ENCODE measurements at regions not wholly inside any gene's neighbourhood (a gene's known extent, or its start where the extent isn't known, plus 50 kb on each side); places are given as distances from the start of the nearest gene placed in this dataset.

DNA sequence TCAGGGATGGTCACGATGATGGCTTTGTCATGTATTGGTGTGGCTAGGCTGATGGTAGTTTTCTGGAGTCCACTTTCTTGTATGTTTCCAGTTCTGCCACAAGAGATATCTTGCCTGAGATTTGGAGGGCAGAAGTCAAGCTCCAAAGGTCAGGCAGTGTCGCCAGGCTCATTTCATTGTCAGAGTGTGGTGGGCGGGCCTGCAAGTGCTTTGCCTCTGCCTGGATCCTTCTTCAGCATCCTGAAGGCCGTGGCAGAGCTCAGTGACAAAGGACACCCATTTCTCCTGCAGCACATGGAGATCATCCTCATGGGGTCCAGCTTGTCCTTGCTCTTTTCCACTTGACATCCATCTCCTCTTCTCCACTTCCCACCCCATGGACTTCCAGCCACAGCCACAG is 139.7 kb downstream of the SMIM20 start:
- Histone ChIP-seq H2BK5ac (ENCODE audit: low read depth, low read length) (no peak overlapping the region), H3K23ac (ENCODE audit: insufficient read length) (no peak overlapping the region), H2AFZ (ENCODE audit: low read length) (no peak overlapping the region), H3K79me2 (ENCODE audit: control insufficient read depth in 1 of 2, insufficient read depth in 2 of 2, low read length in 2 of 2) (no peaks in the 10 kb centered on the region), H4K91ac (replicated peaks; ENCODE audit: insufficient read length, low read length) (no peak overlapping the region), H3K23me2 (ENCODE audit: low read depth, low read length) (no peaks in the 10 kb centered on the region), H2BK120ac (replicated peaks; ENCODE audit: low read depth, low read length) (no peak overlapping the region), H3K14ac (ENCODE audit: insufficient read length) (no peak overlapping the region), H3K4me1 (replicated peaks in 1 of 4; ENCODE audit: control insufficient read depth in 3 of 4, insufficient read depth in 4 of 4, low read length in 3 of 4) (no peaks in the 10 kb centered on the region), H3K27me3 (replicated peaks in 1 of 4; ENCODE audit: control insufficient read depth in 3 of 4, extremely low read depth in 1 of 4, insufficient read depth in 3 of 4, low read length in 3 of 4) (no peaks in the 10 kb centered on the region), H4K5ac (ENCODE audit: insufficient read length, low read depth, low read length) (no peak overlapping the region), H3K4ac (replicated peaks; ENCODE audit: insufficient read length, low read depth, low read length) (no peak overlapping the region), H3K9me3 (ENCODE audit: insufficient read depth in 2 of 2, low read depth in 1 of 2, low read length in 1 of 2) (no peaks in the 10 kb centered on the region), H3K18ac (ENCODE audit: extremely low read depth, low read length) (no peak overlapping the region), H2BK12ac (ENCODE audit: low read depth, low read length) (no peak overlapping the region), H3K27ac (ENCODE audit: low read depth, low read length) (no peak overlapping the region), H3K56ac (replicated peaks; ENCODE audit: insufficient read length, low read depth, low read length) (no peak overlapping the region), H3K9ac (replicated peaks in 1 of 4; ENCODE audit: extremely low read depth in 1 of 4, low read depth in 3 of 4, low read length in 3 of 4) (no peak overlapping the region), H3K4me2 (ENCODE audit: insufficient read depth in 1 of 2, low read depth in 2 of 2, low read length in 2 of 2) (no peak overlapping the region), H2BK15ac (ENCODE audit: low read length) (no peak overlapping the region), H3K36me3 (ENCODE audit: control insufficient read depth in 2 of 4, insufficient read depth in 4 of 4, low read length in 3 of 4) (no peaks in the 10 kb centered on the region), H2BK20ac (ENCODE audit: low read length) (no peak overlapping the region), H2AK5ac (ENCODE audit: low read depth, low read length) (no peak overlapping the region), H4K8ac (ENCODE audit: extremely low read depth, insufficient read depth, low read length) (no peak overlapping the region), H3K4me3 (ENCODE audit: extremely low read depth in 1 of 4, insufficient read depth in 2 of 4, low read depth in 3 of 4, low read length in 4 of 4) (no peak overlapping the region), H4K20me1 (replicated peaks in 1 of 2; ENCODE audit: control insufficient read depth in 1 of 2, insufficient read depth in 2 of 2, low read length in 2 of 2) (no peaks in the 10 kb centered on the region), H3K79me1 (ENCODE audit: low read depth, low read length) (no peaks in the 10 kb centered on the region)
- TF ChIP-seq CBX5 (IDR thresholded peaks at IDR 0.05; ENCODE audit: low read depth, low read length): no peak
- TF ChIP-seq TCF12 (IDR thresholded peaks at IDR 0.05; ENCODE audit: low read depth, low read length): no peak
- no peak for TF ChIP-seq SUZ12 (IDR thresholded peaks at IDR 0.05; ENCODE audit: low read length)
- TF ChIP-seq JUND (IDR thresholded peaks at IDR 0.05; ENCODE audit: low read length): no peak
- no peak for TF ChIP-seq BRCA1 (IDR thresholded peaks at IDR 0.05; ENCODE audit: low read depth, low read length)
- no peak for TF ChIP-seq EZH2 (IDR thresholded peaks at IDR 0.05; ENCODE audit: low read depth, low read length, severe bottlenecking)
- no peak for TF ChIP-seq HDAC6 (IDR thresholded peaks at IDR 0.05; ENCODE audit: low read depth, low read length)
- no peak for TF ChIP-seq SAP30 (IDR thresholded peaks at IDR 0.05; ENCODE audit: insufficient read depth, insufficient replicate concordance, low read length)
- no peak for TF ChIP-seq KDM1A (IDR thresholded peaks at IDR 0.05; ENCODE audit: borderline replicate concordance, low read length)
- TF ChIP-seq CEBPB (IDR thresholded peaks at IDR 0.05; ENCODE audit: low read depth, low read length): no peak
- no peak for TF ChIP-seq YY1 (IDR thresholded peaks at IDR 0.05; ENCODE audit: low read depth, low read length)
- no peak for TF ChIP-seq ZNF274 (IDR thresholded peaks at IDR 0.05; ENCODE audit: borderline replicate concordance, extremely low read depth, low read length)
- TF ChIP-seq SP2 (IDR thresholded peaks at IDR 0.05; ENCODE audit: low read length): no peak
- TF ChIP-seq CHD2 (IDR thresholded peaks at IDR 0.05; ENCODE audit: low read length): no peak
- no peak for TF ChIP-seq SP4 (IDR thresholded peaks at IDR 0.05; ENCODE audit: low read length)
- ChIA-PET POLR2A (ENCODE audit: partially characterized antibody) (interaction anchor here (0.6 kb wide), 1 partner anchor 347 kb away, joined by 3 read pairs; no protein-coding TSS in a partner anchor), CTCF (ENCODE audit: partially characterized antibody) (interaction anchor here (0.6 kb wide), 1 partner anchor 15 kb away, joined by 3 read pairs; no protein-coding TSS in a partner anchor)
- no peak for FAIRE-seq
- WGBS, 2 experiments (ENCODE audit: extremely low coverage in 1 of 2, insufficient coverage in 1 of 2, insufficient read length in 1 of 2, insufficient replicate concordance in 2 of 2, low coverage in 1 of 2, low lambda C conversion rate in 2 of 2, missing lambda C conversion rate in 1 of 2): 89% methylated on average over 4 of the region's 4 CpGs; no CpG with 5 or more reads in 1 of the 2 experiments
- DNase-seq (ENCODE audit: low read depth in 1 of 2, low spot score in 2 of 2): no peak

All from H1 (cell line).